Epithelial cell of proximal tubule (primary cell): ENCODE measurements at regions not wholly inside any gene's neighbourhood (a gene's known extent, or its start where the extent isn't known, plus 50 kb on each side); places are given as distances from the start of the nearest gene placed in this dataset.

Experiments
- DNase-seq: peaks from one replicate; pipeline ENCODE4 v3.0.0-alpha.2; 2011; ENCODE audit warnings: low read depth
- H3K4me3 ChIP-seq: 2 replicates; pipeline ENCODE4 v1.5.1; 2011; ENCODE audit warnings: low read depth, mild to moderate bottlenecking, low read length
- TF ChIP-seq, protein P1 (sequence below): conservative IDR thresholded peaks from 2 replicates; pipeline ENCODE4 v1.5.1; 2012; ENCODE audit warnings: low read depth, mild to moderate bottlenecking, low read length

GRCh38 chr2:118557016-118557415, 290.4 kb downstream of the EN1 start:
- no peak overlapping the region for H3K4me3 ChIP-seq
- no peak for DNase-seq
- TF ChIP-seq, protein P1, sequence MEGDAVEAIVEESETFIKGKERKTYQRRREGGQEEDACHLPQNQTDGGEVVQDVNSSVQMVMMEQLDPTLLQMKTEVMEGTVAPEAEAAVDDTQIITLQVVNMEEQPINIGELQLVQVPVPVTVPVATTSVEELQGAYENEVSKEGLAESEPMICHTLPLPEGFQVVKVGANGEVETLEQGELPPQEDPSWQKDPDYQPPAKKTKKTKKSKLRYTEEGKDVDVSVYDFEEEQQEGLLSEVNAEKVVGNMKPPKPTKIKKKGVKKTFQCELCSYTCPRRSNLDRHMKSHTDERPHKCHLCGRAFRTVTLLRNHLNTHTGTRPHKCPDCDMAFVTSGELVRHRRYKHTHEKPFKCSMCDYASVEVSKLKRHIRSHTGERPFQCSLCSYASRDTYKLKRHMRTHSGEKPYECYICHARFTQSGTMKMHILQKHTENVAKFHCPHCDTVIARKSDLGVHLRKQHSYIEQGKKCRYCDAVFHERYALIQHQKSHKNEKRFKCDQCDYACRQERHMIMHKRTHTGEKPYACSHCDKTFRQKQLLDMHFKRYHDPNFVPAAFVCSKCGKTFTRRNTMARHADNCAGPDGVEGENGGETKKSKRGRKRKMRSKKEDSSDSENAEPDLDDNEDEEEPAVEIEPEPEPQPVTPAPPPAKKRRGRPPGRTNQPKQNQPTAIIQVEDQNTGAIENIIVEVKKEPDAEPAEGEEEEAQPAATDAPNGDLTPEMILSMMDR = no peak

- TF ChIP-seq, protein P1 = peak; percentile 42
- no peak overlapping the region for H3K4me3 ChIP-seq
- DNase-seq = no peak
These were observed 292.8 kb downstream of the EN1 start for GRCh38 chr2:118554616-118555015.

- TF ChIP-seq, protein P1 = no peak
- no peak overlapping the region for H3K4me3 ChIP-seq
- DNase-seq = no peak
These were observed 297.9 kb downstream of the EN1 start for GRCh38 chr2:118549503-118549902.

- no peak for DNase-seq
- no peak overlapping the region for H3K4me3 ChIP-seq
- TF ChIP-seq, protein P1 = no peak
These were observed 298.5 kb downstream of the EN1 start for GRCh38 chr2:118548880-118549488.

GRCh38 chr2:118539290-118539689, 308.2 kb downstream of the EN1 start:
- DNase-seq = no peak
- TF ChIP-seq, protein P1 = peak; percentile 61
- no peak overlapping the region for H3K4me3 ChIP-seq

- H3K4me3 ChIP-seq = no peak overlapping the region
- DNase-seq = no peak
- TF ChIP-seq, protein P1 = no peak
These were observed 311.1 kb downstream of the EN1 start for GRCh38 chr2:118536306-118536705.

- TF ChIP-seq, protein P1 = no peak
- H3K4me3 ChIP-seq = no peak overlapping the region
- no peak for DNase-seq
These were observed 311.6 kb downstream of the EN1 start for GRCh38 chr2:118535818-118536212.
